A549 (cell line): ENCODE measurements at regions not wholly inside any gene's neighbourhood (a gene's known extent, or its start where the extent isn't known, plus 50 kb on each side); places are given as distances from the start of the nearest gene placed in this dataset.

ENCODE experiments used
- ATAC-seq, 2 experiments: fragments of 200-7000 bp in 1 of 2; fragments of >200 bp in 1 of 2; cut with Nextera tagmentation in 1 of 2; cut with Tn5 transposase in 1 of 2; 3 replicates each; pipeline versions ENCODE4 v1.8.0 to v1.9.1; 2018 to 2020; ENCODE audit warnings: mild to moderate bottlenecking in 1 of 2, moderate library complexity in 1 of 2
- CTCF ChIA-PET: fragments of 300-600 bp; sonication (Branson Sonifier 250); formaldehyde crosslinking; extraction: SDS; loops from one replicate; lab custom pipeline; 2021; ENCODE audit warnings: antibody characterized with exemption, inconsistent platforms; lab: Yijun Ruan, JAX
- POLR2A ChIA-PET: fragments of 350-600 bp; formaldehyde crosslinking; extraction: SDS; loops from one replicate; lab custom pipeline; 2021; ENCODE audit warnings: antibody characterized with exemption, inconsistent platforms; lab: Yijun Ruan, JAX
- DNase-seq, 2 experiments: peaks; one replicate each; pipeline versions ENCODE4 v3.0.0 to v3.0.0-alpha.2; 2011 to 2016; ENCODE audit warnings: low read depth in 1 of 2, low spot score in 1 of 2
- FAIRE-seq: peaks from 2 replicates; lab custom pipeline; 2011; peaks lifted over from hg19 to GRCh38; lab: Jason Lieb, UNC
- H3K27ac ChIP-seq, 2 experiments: fragments of >200 bp; sonication (Bioruptor Twin); formaldehyde crosslinking; 3 replicates each; pipeline ENCODE4 v1.5.1; 2016 to 2017
- H3K4me1 ChIP-seq: fragments of >200 bp; sonication (Bioruptor Twin); formaldehyde crosslinking; 3 replicates; pipeline ENCODE4 v1.6.1; 2016
- H3K4me2 ChIP-seq: fragments of >200 bp; sonication (Bioruptor Twin); formaldehyde crosslinking; 3 replicates; pipeline ENCODE4 v1.6.1; 2016
- H3K4me3 ChIP-seq: fragments of >200 bp; sonication (Bioruptor Twin); formaldehyde crosslinking; 3 replicates; pipeline ENCODE4 v1.5.1; 2016
- H3K9me3 ChIP-seq: fragments of >200 bp; sonication (Bioruptor Twin); formaldehyde crosslinking; 3 replicates; pipeline ENCODE4 v1.6.1; 2016
- CBX2 ChIP-seq: fragments of 200-600 bp; sonication (generic); IDR thresholded peaks from 2 replicates; pipeline ENCODE4 v1.6.1; 2016; ENCODE audit warnings: low read depth, mild to moderate bottlenecking, borderline replicate concordance
- CBX8 ChIP-seq: fragments of 200-600 bp; sonication (generic); IDR thresholded peaks from 2 replicates; pipeline ENCODE4 v1.6.1; 2016
- CHD4 ChIP-seq: fragments of 200-600 bp; sonication (generic); IDR thresholded peaks from 2 replicates; pipeline ENCODE4 v1.6.1; 2016; ENCODE audit warnings: antibody characterized with exemption, mild to moderate bottlenecking, borderline replicate concordance
- ELK1 ChIP-seq: fragments of 150-350 bp; IDR thresholded peaks from 2 replicates; pipeline ENCODE4 v1.6.1; 2014; ENCODE audit warnings: low read depth, mild to moderate bottlenecking, low read length
- FOXS1 ChIP-seq: fragments of 250-450 bp; sonication (Bioruptor Pico); IDR thresholded peaks from 2 replicates; pipeline ENCODE4 v1.5.0; 2020; ENCODE audit warnings: mild to moderate bottlenecking, moderate library complexity
- GATA3 ChIP-seq: IDR thresholded peaks from 2 replicates; pipeline ENCODE4 v1.6.1; 2012; ENCODE audit warnings: borderline replicate concordance
- HMGXB4 ChIP-seq: fragments of 250-450 bp; sonication (Bioruptor Pico); IDR thresholded peaks from 2 replicates; pipeline ENCODE4 v1.5.0; 2021; ENCODE audit warnings: mild to moderate bottlenecking, moderate library complexity, borderline replicate concordance
- KDM1A ChIP-seq: fragments of 200-600 bp; sonication (generic); IDR thresholded peaks from 2 replicates; pipeline ENCODE4 v1.6.1; 2016; ENCODE audit warnings: low read depth, mild to moderate bottlenecking
- KDM5A ChIP-seq: fragments of 200-600 bp; sonication (generic); IDR thresholded peaks from 2 replicates; pipeline ENCODE4 v1.6.1; 2016; ENCODE audit warnings: antibody characterized with exemption, mild to moderate bottlenecking
- MAFK ChIP-seq: fragments of 450-650 bp; IDR thresholded peaks from 2 replicates; pipeline ENCODE4 v1.6.1; 2014; ENCODE audit not compliant: partially characterized antibody
- MAZ ChIP-seq: fragments of 150-350 bp; IDR thresholded peaks from 2 replicates; pipeline ENCODE4 v1.6.1; 2014; ENCODE audit warnings: antibody characterized with exemption, low read depth, low read length, borderline replicate concordance
- NFE2L2 ChIP-seq: fragments of 150-350 bp; conservative IDR thresholded peaks from 2 replicates; pipeline ENCODE4 v1.6.1; 2014; ENCODE audit warnings: low read length
- POLR2AphosphoS2 ChIP-seq: conservative IDR thresholded peaks from 2 replicates; pipeline ENCODE4 v1.6.1; 2012; ENCODE audit warnings: low read length, improper control_type of control experiment, inconsistent platforms
- RAD21 ChIP-seq, 2 experiments: fragments of >200 bp in 1 of 2; sonication (Bioruptor Twin) in 1 of 2; formaldehyde crosslinking in 1 of 2; IDR thresholded peaks in 1 of 2; conservative IDR thresholded peaks in 1 of 2; 2 replicates in 1 of 2; 3 replicates in 1 of 2; pipeline ENCODE4 v1.6.1; 2012 to 2018; ENCODE audit warnings: inconsistent platforms in 1 of 2
- RFX5 ChIP-seq: fragments of 450-650 bp; IDR thresholded peaks from 2 replicates; pipeline ENCODE4 v1.7.1; 2014; ENCODE audit warnings: antibody characterized with exemption, mild to moderate bottlenecking, moderate library complexity
- SMC3 ChIP-seq: fragments of >200 bp; sonication (Bioruptor Twin); formaldehyde crosslinking; IDR thresholded peaks from 3 replicates; pipeline ENCODE4 v1.6.1; 2018; ENCODE audit warnings: inconsistent platforms
- TFCP2L1 ChIP-seq: fragments of 250-450 bp; sonication (Bioruptor Pico); IDR thresholded peaks from 2 replicates; pipeline ENCODE4 v1.5.0; 2021; ENCODE audit warnings: mild to moderate bottlenecking
- ZSCAN20 ChIP-seq: fragments of 250-450 bp; sonication (Bioruptor Pico); IDR thresholded peaks from 2 replicates; pipeline ENCODE4 v1.8.0; 2022; ENCODE audit warnings: mild to moderate bottlenecking, moderate library complexity
- WGBS: methylation state at CpG from one replicate; pipeline ENCODE4 v1.1.6; 2017; ENCODE audit errors: missing lambda C conversion rate; 5-methylcytosine and 5-hydroxymethylcytosine counted together
- TF ChIP-seq, protein P1 (sequence below): IDR thresholded peaks from 2 replicates; pipeline ENCODE4 v1.6.1; 2012
- TF ChIP-seq, protein P2 (sequence below): fragments of >200 bp; sonication (Bioruptor Twin); formaldehyde crosslinking; IDR thresholded peaks from 2 replicates; pipeline ENCODE4 v1.6.1; 2016
- TF ChIP-seq, protein P3 (sequence below): fragments of 200-600 bp; sonication (generic); IDR thresholded peaks from 2 replicates; pipeline ENCODE4 v1.6.1; 2016; ENCODE audit warnings: antibody characterized with exemption, mild to moderate bottlenecking, moderate library complexity

- H3K4me3 ChIP-seq, result no peak overlapping the region
- CTCF ChIA-PET, result no interaction called here
- no peak overlapping the region for H3K27ac ChIP-seq
- H3K4me1 ChIP-seq, result no peaks in the 10 kb centered on the region
- TF ChIP-seq MAZ, result no peak
- TF ChIP-seq FOXS1 (CRISPR knock-in tag), result no peak
- TF ChIP-seq, protein P1, sequence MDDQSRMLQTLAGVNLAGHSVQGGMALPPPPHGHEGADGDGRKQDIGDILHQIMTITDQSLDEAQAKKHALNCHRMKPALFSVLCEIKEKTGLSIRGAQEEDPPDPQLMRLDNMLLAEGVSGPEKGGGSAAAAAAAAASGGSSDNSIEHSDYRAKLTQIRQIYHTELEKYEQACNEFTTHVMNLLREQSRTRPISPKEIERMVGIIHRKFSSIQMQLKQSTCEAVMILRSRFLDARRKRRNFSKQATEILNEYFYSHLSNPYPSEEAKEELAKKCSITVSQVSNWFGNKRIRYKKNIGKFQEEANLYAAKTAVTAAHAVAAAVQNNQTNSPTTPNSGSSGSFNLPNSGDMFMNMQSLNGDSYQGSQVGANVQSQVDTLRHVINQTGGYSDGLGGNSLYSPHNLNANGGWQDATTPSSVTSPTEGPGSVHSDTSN, result no peak
- TF ChIP-seq GATA3, result no peak
- no peak for TF ChIP-seq ELK1
- TF ChIP-seq, protein P2, sequence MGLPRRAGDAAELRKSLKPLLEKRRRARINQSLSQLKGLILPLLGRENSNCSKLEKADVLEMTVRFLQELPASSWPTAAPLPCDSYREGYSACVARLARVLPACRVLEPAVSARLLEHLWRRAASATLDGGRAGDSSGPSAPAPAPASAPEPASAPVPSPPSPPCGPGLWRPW, result no peak
- no peak for TF ChIP-seq SMC3
- TF ChIP-seq RAD21 (conservative IDR thresholded peaks at IDR 0.05 in 1 of 2, IDR thresholded peaks at IDR 0.05 in 1 of 2), result no peak
- TF ChIP-seq RFX5, result no peak
- TF ChIP-seq ZSCAN20 (CRISPR knock-in tag), result no peak
- TF ChIP-seq CHD4, result no peak
- TF ChIP-seq, protein P3, sequence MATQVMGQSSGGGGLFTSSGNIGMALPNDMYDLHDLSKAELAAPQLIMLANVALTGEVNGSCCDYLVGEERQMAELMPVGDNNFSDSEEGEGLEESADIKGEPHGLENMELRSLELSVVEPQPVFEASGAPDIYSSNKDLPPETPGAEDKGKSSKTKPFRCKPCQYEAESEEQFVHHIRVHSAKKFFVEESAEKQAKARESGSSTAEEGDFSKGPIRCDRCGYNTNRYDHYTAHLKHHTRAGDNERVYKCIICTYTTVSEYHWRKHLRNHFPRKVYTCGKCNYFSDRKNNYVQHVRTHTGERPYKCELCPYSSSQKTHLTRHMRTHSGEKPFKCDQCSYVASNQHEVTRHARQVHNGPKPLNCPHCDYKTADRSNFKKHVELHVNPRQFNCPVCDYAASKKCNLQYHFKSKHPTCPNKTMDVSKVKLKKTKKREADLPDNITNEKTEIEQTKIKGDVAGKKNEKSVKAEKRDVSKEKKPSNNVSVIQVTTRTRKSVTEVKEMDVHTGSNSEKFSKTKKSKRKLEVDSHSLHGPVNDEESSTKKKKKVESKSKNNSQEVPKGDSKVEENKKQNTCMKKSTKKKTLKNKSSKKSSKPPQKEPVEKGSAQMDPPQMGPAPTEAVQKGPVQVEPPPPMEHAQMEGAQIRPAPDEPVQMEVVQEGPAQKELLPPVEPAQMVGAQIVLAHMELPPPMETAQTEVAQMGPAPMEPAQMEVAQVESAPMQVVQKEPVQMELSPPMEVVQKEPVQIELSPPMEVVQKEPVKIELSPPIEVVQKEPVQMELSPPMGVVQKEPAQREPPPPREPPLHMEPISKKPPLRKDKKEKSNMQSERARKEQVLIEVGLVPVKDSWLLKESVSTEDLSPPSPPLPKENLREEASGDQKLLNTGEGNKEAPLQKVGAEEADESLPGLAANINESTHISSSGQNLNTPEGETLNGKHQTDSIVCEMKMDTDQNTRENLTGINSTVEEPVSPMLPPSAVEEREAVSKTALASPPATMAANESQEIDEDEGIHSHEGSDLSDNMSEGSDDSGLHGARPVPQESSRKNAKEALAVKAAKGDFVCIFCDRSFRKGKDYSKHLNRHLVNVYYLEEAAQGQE, result no peak
- TF ChIP-seq CBX8, result no peak
- no peak for TF ChIP-seq POLR2AphosphoS2
- TF ChIP-seq KDM1A, result no peak
- TF ChIP-seq, all 56 proteins: peak for 0
- H3K4me2 ChIP-seq, result no peak overlapping the region
- H3K9me3 ChIP-seq, result no peaks in the 10 kb centered on the region
- FAIRE-seq, result no peak
- POLR2A ChIA-PET, result no interaction called here
- no peak for ATAC-seq
- WGBS, result 23% methylated on average over 3 of the region's 3 CpGs
- DNase-seq, result no peak
Observed at GRCh38 chr13:78198821-78199220, 280.2 kb upstream of the EDNRB start.

DNA sequence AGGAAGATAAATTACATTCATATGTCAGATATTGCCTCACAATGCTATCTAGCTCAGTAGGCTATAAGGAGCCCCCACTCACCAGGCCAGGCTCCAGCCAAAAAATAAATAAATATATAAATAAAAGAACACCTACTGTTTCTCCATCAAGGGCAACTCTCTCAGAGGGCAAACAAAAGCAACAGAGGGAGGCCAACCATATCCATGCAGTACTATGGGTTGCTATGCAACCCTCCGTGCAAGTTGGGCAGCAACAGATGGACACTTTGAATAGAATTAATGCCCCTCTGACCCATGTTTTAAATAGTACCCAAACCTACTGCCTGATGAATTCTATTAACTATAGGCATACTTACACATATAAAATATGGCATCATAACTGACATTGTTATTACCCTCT, 279.8 kb upstream of the EDNRB start:
- CTCF ChIA-PET, result no interaction called here
- POLR2A ChIA-PET, result no interaction called here
- ATAC-seq, result no peak

More for the DNA sequence above, 279.8 kb upstream of the EDNRB start:
- Histone ChIP-seq H3K4me3 (no peak overlapping the region), H3K27ac (no peak overlapping the region), H3K9me3 (no peaks in the 10 kb centered on the region), H3K4me2 (no peak overlapping the region), H3K4me1 (no peaks in the 10 kb centered on the region)
- no peak for TF ChIP-seq CBX2
- no peak for TF ChIP-seq NFE2L2
- no peak for TF ChIP-seq TFCP2L1 (CRISPR knock-in tag)
- TF ChIP-seq KDM5A, result no peak
- no peak for TF ChIP-seq SMC3
- no peak for TF ChIP-seq MAFK
- TF ChIP-seq HMGXB4 (CRISPR knock-in tag), result no peak
- no peak for FAIRE-seq
- 19% methylated on average over 1 of the region's 1 CpG for WGBS
- DNase-seq, result no peak
